A673 (cell line): ENCODE measurements at regions not wholly inside any gene's neighbourhood (a gene's known extent, or its start where the extent isn't known, plus 50 kb on each side); places are given as distances from the start of the nearest gene placed in this dataset.

Source experiments
- BruUV-seq: library from RNA; stranded (reverse); fragments of 400-500 nt; replicated peaks from 2 replicates; lab custom pipeline; 2021; lab: Mats Ljungman, UMichigan
- CTCF ChIA-PET: fragments of 300-600 bp; sonication (Branson Sonifier 250); formaldehyde crosslinking; loops from one replicate; lab custom pipeline; 2022; ENCODE audit warnings: antibody characterized with exemption; lab: Charles Lee
- POLR2A ChIA-PET: fragments of 300-600 bp; sonication (Branson Sonifier 250); formaldehyde crosslinking; loops from one replicate; lab custom pipeline; 2022; ENCODE audit warnings: antibody characterized with exemption; ENCODE audit not compliant: low non-redundant PET; lab: Charles Lee
- DNase-seq: peaks from one replicate; pipeline ENCODE4 v3.0.0-alpha.2; 2015; ENCODE audit warnings: low spot score
- H3K27ac ChIP-seq: fragments of 200-600 bp; sonication (generic); 2 replicates; pipeline ENCODE4 v1.5.1; 2016; ENCODE audit warnings: mixed run types, low read depth, mild to moderate bottlenecking, mixed read lengths, antibody characterized with exemption, low read length; ENCODE audit not compliant: poor library complexity, severe bottlenecking
- H3K27me3 ChIP-seq: fragments of 200-600 bp; sonication (generic); replicated peaks from 2 replicates; pipeline ENCODE4 v1.6.1; 2017; ENCODE audit warnings: mixed run types, low read depth, mild to moderate bottlenecking, mixed read lengths, antibody characterized with exemption, low read length; ENCODE audit not compliant: insufficient read depth, poor library complexity
- H3K36me3 ChIP-seq: fragments of 200-600 bp; sonication (generic); 2 replicates; pipeline ENCODE4 v1.6.1; 2016; ENCODE audit warnings: mixed run types, mild to moderate bottlenecking, mixed read lengths, antibody characterized with exemption, low read length; ENCODE audit not compliant: insufficient read depth, poor library complexity, severe bottlenecking
- H3K4me1 ChIP-seq: fragments of 200-600 bp; sonication (generic); 2 replicates; pipeline ENCODE4 v1.6.1; 2017; ENCODE audit warnings: mixed run types, mild to moderate bottlenecking, mixed read lengths, antibody characterized with exemption, low read length; ENCODE audit not compliant: insufficient read depth, poor library complexity, severe bottlenecking
- H3K4me3 ChIP-seq: fragments of 200-600 bp; sonication (generic); 2 replicates; pipeline ENCODE4 v1.5.1; 2016; ENCODE audit warnings: low read depth, mixed run types, mild to moderate bottlenecking, mixed read lengths, low read length; ENCODE audit not compliant: poor library complexity, severe bottlenecking
- H3K9me3 ChIP-seq: fragments of 200-600 bp; sonication (generic); 2 replicates; pipeline ENCODE4 v1.6.1; 2016; ENCODE audit warnings: mixed run types, low read depth, mild to moderate bottlenecking, mixed read lengths, antibody characterized with exemption, low read length; ENCODE audit not compliant: poor library complexity, severe bottlenecking
- CTCF ChIP-seq: fragments of 300-800, 200-600 bp; sonication (generic); conservative IDR thresholded peaks from 2 replicates; pipeline ENCODE4 v1.5.1; 2017; ENCODE audit warnings: low read depth, mild to moderate bottlenecking, antibody characterized with exemption, low read length, moderate library complexity, mixed read lengths
- EZH2 ChIP-seq: fragments of 200-600 bp; sonication (generic); IDR thresholded peaks from 2 replicates; pipeline ENCODE4 v1.6.1; 2017; ENCODE audit warnings: borderline replicate concordance, low read depth, mild to moderate bottlenecking, mixed read lengths, antibody characterized with exemption, low read length; ENCODE audit not compliant: poor library complexity, severe bottlenecking
- intact Hi-C: fragments of 100-400 bp; cut with micrococcal nuclease; formaldehyde crosslinking; loops from one replicate; pipeline ENCODE4 v1.10.0; 2022; ENCODE audit not compliant: unreplicated experiment

GRCh38 chr15:69953816-69954215 is 143.9 kb downstream of the TLE3 start:
- CTCF ChIA-PET: interaction anchor here (0.7 kb wide), 1 partner anchor 488 kb away, joined by 3 read pairs; no protein-coding TSS in a partner anchor
- POLR2A ChIA-PET: no interaction called here
- intact Hi-C loops: no loop called here
- DNase-seq: no peak
- no peaks in the 10 kb centered on the region for H3K9me3 ChIP-seq
- no peak for TF ChIP-seq CTCF
- no peak for TF ChIP-seq EZH2
- no peak overlapping the region for H3K27ac ChIP-seq
- no peaks in the 10 kb centered on the region for H3K27me3 ChIP-seq
- no peak overlapping the region for H3K4me3 ChIP-seq
- no peaks in the 10 kb centered on the region for H3K36me3 ChIP-seq
- peaks cover 4% of the 10 kb centered on the region for H3K4me1 ChIP-seq
- BruUV-seq: no TSS peak

- no TSS peak for BruUV-seq
- no peak overlapping the region for H3K27ac ChIP-seq
- no peak overlapping the region for H3K4me3 ChIP-seq
- no peaks in the 10 kb centered on the region for H3K9me3 ChIP-seq
- CTCF ChIA-PET: interaction anchor here (0.7 kb wide), 1 partner anchor 488 kb away, joined by 3 read pairs; no protein-coding TSS in a partner anchor
- intact Hi-C loops: no loop called here
- TF ChIP-seq EZH2 (no peak), CTCF (no peak)
- POLR2A ChIA-PET: no interaction called here
- no peaks in the 10 kb centered on the region for H3K36me3 ChIP-seq
- no peaks in the 10 kb centered on the region for H3K27me3 ChIP-seq
- DNase-seq: no peak
- peaks cover 4% of the 10 kb centered on the region for H3K4me1 ChIP-seq
Measured at GRCh38 chr15:69954666-69955065, 143.1 kb downstream of the TLE3 start.

GRCh38 chr15:69955240-69955894 is 142.3 kb downstream of the TLE3 start:
- ChIA-PET POLR2A (no interaction called here), CTCF (no interaction called here)
- intact Hi-C loops: no loop called here
- no peaks in the 10 kb centered on the region for H3K27me3 ChIP-seq
- H3K4me1 ChIP-seq: peaks cover 4% of the 10 kb centered on the region
- no peaks in the 10 kb centered on the region for H3K36me3 ChIP-seq
- DNase-seq: no peak
- no peak overlapping the region for H3K27ac ChIP-seq
- BruUV-seq: no TSS peak
- no peak for TF ChIP-seq CTCF
- no peak for TF ChIP-seq EZH2
- no peak overlapping the region for H3K4me3 ChIP-seq
- no peaks in the 10 kb centered on the region for H3K9me3 ChIP-seq
